OCI-LY1 (cell line): ENCODE measurements at regions not wholly inside any gene's neighbourhood (a gene's known extent, or its start where the extent isn't known, plus 50 kb on each side); places are given as distances from the start of the nearest gene placed in this dataset.

Experiments
- H2AFZ ChIP-seq: fragments of 200-600 bp; sonication (generic), shearing (Covaris generic); 2 replicates; pipeline ENCODE4 v1.6.0; 2014; ENCODE audit warnings: antibody characterized with exemption, mild to moderate bottlenecking, low read length
- H3F3A ChIP-seq: fragments of 200-600 bp; sonication (generic), shearing (Covaris generic); 2 replicates; pipeline ENCODE4 v1.6.0; 2014; ENCODE audit warnings: mild to moderate bottlenecking, antibody characterized with exemption, low read length, moderate library complexity; ENCODE audit not compliant: insufficient read depth
- H3K27ac ChIP-seq: fragments of 200-600 bp; sonication (generic); 2 replicates; pipeline ENCODE4 v1.5.1; 2014; ENCODE audit warnings: low read length, mixed run types, mild to moderate bottlenecking, low read depth; ENCODE audit not compliant: poor library complexity, severe bottlenecking
- H3K27me3 ChIP-seq: fragments of 200-600 bp; sonication (generic); 2 replicates; pipeline ENCODE4 v1.6.0; 2014; ENCODE audit warnings: antibody characterized with exemption, mild to moderate bottlenecking, low read length, moderate library complexity; ENCODE audit not compliant: insufficient read depth
- H3K36me3 ChIP-seq: fragments of 200-600 bp; sonication (generic); 2 replicates; pipeline ENCODE4 v1.6.1; 2014; ENCODE audit warnings: mild to moderate bottlenecking, antibody characterized with exemption, low read length, moderate library complexity, mixed read lengths; ENCODE audit not compliant: insufficient read depth
- H3K4me1 ChIP-seq: fragments of 200-600 bp; sonication (generic); 2 replicates; pipeline ENCODE4 v1.5.1; 2014; ENCODE audit warnings: mild to moderate bottlenecking, low read length, moderate library complexity; ENCODE audit not compliant: insufficient read depth, severe bottlenecking
- H3K4me2 ChIP-seq: fragments of 200-600 bp; sonication (generic), shearing (Covaris generic); 2 replicates; pipeline ENCODE4 v1.6.1; 2014; ENCODE audit warnings: low read length
- H3K4me3 ChIP-seq: fragments of 200-600 bp; sonication (generic); 2 replicates; pipeline ENCODE4 v1.5.1; 2014; ENCODE audit warnings: low read length, low read depth, mild to moderate bottlenecking, mixed read lengths; ENCODE audit not compliant: poor library complexity, severe bottlenecking
- H3K79me2 ChIP-seq: fragments of 200-600 bp; shearing (Covaris generic); 2 replicates; pipeline ENCODE4 v1.6.1; 2016; ENCODE audit warnings: mixed run types, low read length, mixed read lengths; ENCODE audit not compliant: insufficient read depth
- H3K9ac ChIP-seq: fragments of 200-600 bp; sonication (generic), shearing (Covaris generic); 2 replicates; pipeline ENCODE4 v1.6.1; 2014; ENCODE audit warnings: mild to moderate bottlenecking, low read length, mixed read lengths
- H3K9me2 ChIP-seq: fragments of 200-600 bp; sonication (generic), shearing (Covaris generic); 2 replicates; pipeline ENCODE4 v1.6.1; 2014; ENCODE audit warnings: low read depth, mild to moderate bottlenecking, low read length, mixed read lengths
- H3K9me3 ChIP-seq: fragments of 200-600 bp; shearing (Covaris generic); 2 replicates; pipeline ENCODE4 v1.6.1; 2014; ENCODE audit warnings: low read length, mixed read lengths
- H4K20me1 ChIP-seq: fragments of 200-600 bp; sonication (generic), shearing (Covaris generic); 2 replicates; pipeline ENCODE4 v1.6.0; 2016; ENCODE audit warnings: mild to moderate bottlenecking, low read length; ENCODE audit not compliant: insufficient read depth
- CTCF ChIP-seq: fragments of 200-600 bp; sonication (generic), shearing (Covaris generic); IDR thresholded peaks from 2 replicates; pipeline ENCODE4 v1.5.1; 2017; ENCODE audit warnings: mild to moderate bottlenecking, antibody characterized with exemption, low read length, moderate library complexity, mixed read lengths
- EZH2 ChIP-seq: fragments of 200-600 bp; sonication (generic), shearing (Covaris generic); IDR thresholded peaks from 2 replicates; pipeline ENCODE4 v1.8.0; 2017; ENCODE audit warnings: borderline replicate concordance, mixed run types, mild to moderate bottlenecking, antibody characterized with exemption, low read length, moderate library complexity, mixed read lengths

DNA sequence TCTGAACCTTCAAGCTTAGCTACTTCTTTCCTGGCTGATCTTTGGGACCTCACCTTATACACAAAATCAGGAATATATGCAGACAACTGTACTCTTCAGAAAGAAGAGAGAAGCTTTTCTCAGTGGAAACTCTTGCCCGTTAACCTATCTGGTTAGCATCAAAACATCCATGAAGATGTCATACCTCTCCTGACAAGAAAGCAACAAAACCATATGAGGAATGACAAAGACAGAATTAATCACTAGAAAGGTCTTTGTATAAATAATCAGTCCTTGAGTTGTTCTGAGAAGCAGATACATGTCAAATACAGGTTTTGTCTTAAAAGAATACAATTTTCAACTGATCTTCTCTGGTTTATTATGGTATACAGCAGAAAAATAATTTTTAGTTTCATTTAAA lies 130.8 kb downstream of the FAT4 start:
- H3K9me3 ChIP-seq = no peaks in the 10 kb centered on the region
- no peak overlapping the region for H3K4me3 ChIP-seq
- no peak overlapping the region for H3K4me2 ChIP-seq
- no peak overlapping the region for H3K9ac ChIP-seq
- H2AFZ ChIP-seq = no peak overlapping the region
- no peaks in the 10 kb centered on the region for H3K4me1 ChIP-seq
- no peaks in the 10 kb centered on the region for H3F3A ChIP-seq
- no peaks in the 10 kb centered on the region for H3K36me3 ChIP-seq
- H3K27ac ChIP-seq = no peak overlapping the region
- no peaks in the 10 kb centered on the region for H3K27me3 ChIP-seq
- H3K9me2 ChIP-seq = no peaks in the 10 kb centered on the region
- no peaks in the 10 kb centered on the region for H4K20me1 ChIP-seq
- TF ChIP-seq EZH2 = no peak
- TF ChIP-seq CTCF = no peak
- H3K79me2 ChIP-seq = no peaks in the 10 kb centered on the region

GRCh38 chr4:125447551-125448290 lies 133.0 kb downstream of the FAT4 start:
- Histone ChIP-seq H3K9me2 (no peaks in the 10 kb centered on the region), H3K79me2 (no peaks in the 10 kb centered on the region), H3K4me1 (no peaks in the 10 kb centered on the region), H3K4me3 (no peak overlapping the region), H3K4me2 (no peak overlapping the region), H2AFZ (no peak overlapping the region), H3K27ac (no peak overlapping the region), H4K20me1 (no peaks in the 10 kb centered on the region), H3F3A (no peaks in the 10 kb centered on the region), H3K36me3 (no peaks in the 10 kb centered on the region), H3K27me3 (no peaks in the 10 kb centered on the region), H3K9ac (no peak overlapping the region), H3K9me3 (no peaks in the 10 kb centered on the region)
- TF ChIP-seq CTCF (no peak), EZH2 (no peak)

DNA sequence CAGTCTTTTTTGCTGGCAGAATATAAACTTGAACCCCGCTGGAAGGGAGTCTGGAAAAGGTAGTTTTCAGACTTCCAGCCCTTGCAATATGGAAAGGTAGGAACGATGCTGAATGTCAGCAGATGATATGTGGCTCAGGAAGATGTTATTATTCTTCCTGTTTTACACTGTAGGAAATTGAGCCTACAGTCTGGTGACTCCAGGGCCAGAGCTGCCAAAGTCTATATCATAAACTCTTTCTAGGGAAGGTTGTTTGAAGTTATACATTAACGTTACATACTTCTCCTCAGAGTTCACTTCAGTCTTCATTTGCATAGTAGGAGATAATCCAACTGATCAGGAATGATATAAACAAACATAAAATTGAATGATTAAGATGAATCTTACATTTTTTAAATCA lies 141.3 kb downstream of the FAT4 start:
- Histone ChIP-seq H3K9me3 (no peaks in the 10 kb centered on the region), H3K4me1 (no peaks in the 10 kb centered on the region), H3K4me2 (no peak overlapping the region), H3K9ac (no peak overlapping the region), H4K20me1 (no peaks in the 10 kb centered on the region), H3F3A (no peaks in the 10 kb centered on the region), H3K27me3 (no peaks in the 10 kb centered on the region), H3K4me3 (no peak overlapping the region), H3K9me2 (no peaks in the 10 kb centered on the region), H3K36me3 (no peaks in the 10 kb centered on the region), H3K79me2 (no peaks in the 10 kb centered on the region), H2AFZ (no peak overlapping the region), H3K27ac (no peak overlapping the region)
- no peak for TF ChIP-seq EZH2
- TF ChIP-seq CTCF = no peak
